GM23338 (cell line): ENCODE measurements at regions not wholly inside any gene's neighbourhood (a gene's known extent, or its start where the extent isn't known, plus 50 kb on each side); places are given as distances from the start of the nearest gene placed in this dataset.

Source experiments
- ATAC-seq: fragments of 200-7000 bp; cut with Tn5 transposase; 3 replicates; pipeline ENCODE4 v1.9.1; 2020
- DNase-seq: peaks from one replicate; pipeline ENCODE4 v3.0.0-alpha.2; 2015; ENCODE audit warnings: low spot score
- H2AFZ ChIP-seq: fragments of 200-600 bp; sonication (generic); 2 replicates; pipeline ENCODE4 v1.8.0; 2016; ENCODE audit warnings: antibody characterized with exemption, mild to moderate bottlenecking, moderate library complexity
- H3F3A ChIP-seq: fragments of 200-600 bp; sonication (generic); replicated peaks from 2 replicates; pipeline ENCODE4 v1.8.0; 2017; ENCODE audit warnings: antibody characterized with exemption, mixed run types, low read depth
- H3K27ac ChIP-seq: fragments of 200-600 bp; sonication (generic); 2 replicates; pipeline ENCODE4 v1.6.1; 2016; ENCODE audit warnings: low read depth
- H3K27me3 ChIP-seq: fragments of 200-600 bp; sonication (generic); 2 replicates; pipeline ENCODE4 v1.8.0; 2016; ENCODE audit warnings: mild to moderate bottlenecking, mixed run types, moderate library complexity; ENCODE audit not compliant: insufficient read depth
- H3K36me3 ChIP-seq: fragments of 200-600 bp; sonication (generic); 2 replicates; pipeline ENCODE4 v1.8.0; 2016; ENCODE audit warnings: mild to moderate bottlenecking; ENCODE audit not compliant: insufficient read depth
- H3K4me1 ChIP-seq: fragments of 200-600 bp; sonication (generic); 2 replicates; pipeline ENCODE4 v1.8.0; 2016; ENCODE audit warnings: mild to moderate bottlenecking, moderate library complexity; ENCODE audit not compliant: insufficient read depth
- H3K4me2 ChIP-seq: fragments of 200-600 bp; sonication (generic); 2 replicates; pipeline ENCODE4 v1.7.1; 2017; ENCODE audit warnings: mixed run types
- H3K4me3 ChIP-seq: fragments of 200-600 bp; sonication (generic); 2 replicates; pipeline ENCODE4 v1.6.1; 2016; ENCODE audit warnings: mixed run types
- H3K79me2 ChIP-seq: fragments of 200-600 bp; sonication (generic); replicated peaks from 2 replicates; pipeline ENCODE4 v1.8.0; 2017; ENCODE audit warnings: mild to moderate bottlenecking; ENCODE audit not compliant: insufficient read depth
- H3K9me2 ChIP-seq: fragments of 200-600 bp; sonication (generic); 2 replicates; pipeline ENCODE4 v1.8.0; 2017; ENCODE audit not compliant: insufficient read depth
- H4K20me1 ChIP-seq: fragments of 200-600 bp; sonication (generic); replicated peaks from 2 replicates; pipeline ENCODE4 v1.8.0; 2017; ENCODE audit warnings: mild to moderate bottlenecking; ENCODE audit not compliant: insufficient read depth
- H3K27ac Mint-ChIP-seq: 2 replicates; pipeline ENCODE4 v1.8.0; 2020; ENCODE audit warnings: inconsistent platforms, mild to moderate bottlenecking, moderate library complexity, mixed read lengths
- H3K27me3 Mint-ChIP-seq: 3 replicates; pipeline ENCODE4 v1.8.0; 2022; ENCODE audit warnings: low read depth, mild to moderate bottlenecking, moderate library complexity, mixed read lengths, inconsistent platforms; ENCODE audit not compliant: insufficient read depth, poor library complexity
- H3K36me3 Mint-ChIP-seq: 3 replicates; pipeline ENCODE4 v1.8.0; 2021; ENCODE audit warnings: low read depth, mild to moderate bottlenecking, inconsistent platforms, moderate library complexity, mixed read lengths
- H3K4me1 Mint-ChIP-seq: 3 replicates; pipeline ENCODE4 v1.8.0; 2020; ENCODE audit warnings: mild to moderate bottlenecking, inconsistent platforms, mixed read lengths
- H3K4me3 Mint-ChIP-seq: 3 replicates; pipeline ENCODE4 v1.8.0; 2021; ENCODE audit warnings: moderate library complexity, mild to moderate bottlenecking, inconsistent platforms, mixed read lengths
- H3K9me3 Mint-ChIP-seq: 3 replicates; pipeline ENCODE4 v1.8.0; 2020; ENCODE audit warnings: moderate library complexity, mild to moderate bottlenecking, inconsistent platforms, mixed read lengths
- CREB1 ChIP-seq: fragments of 250-450 bp; sonication (Bioruptor Pico); IDR thresholded peaks from 2 replicates; pipeline ENCODE4 v1.5.0; 2020; ENCODE audit warnings: low read depth, mild to moderate bottlenecking, moderate library complexity
- CTCF ChIP-seq, 2 experiments: fragments of 200-600 bp in 1 of 2; sonication (generic) in 1 of 2; conservative IDR thresholded peaks; 2 replicates each; pipeline versions ENCODE4 v1.5.1 to v1.6.1; 2016 to 2017; ENCODE audit warnings: antibody characterized with exemption in 2 of 2, low read depth in 2 of 2, mild to moderate bottlenecking in 2 of 2, moderate library complexity in 1 of 2
- ETS1 ChIP-seq: IDR thresholded peaks from 2 replicates; pipeline ENCODE4 v1.6.1; 2016; ENCODE audit warnings: antibody characterized with exemption
- EZH2phosphoT487 ChIP-seq: fragments of 200-600 bp; sonication (generic); IDR thresholded peaks from one replicate; pipeline ENCODE4 v1.8.1; 2018; ENCODE audit warnings: antibody characterized with exemption; ENCODE audit not compliant: unreplicated experiment
- JUNB ChIP-seq: IDR thresholded peaks from one replicate; pipeline ENCODE4 v1.6.1; 2016; ENCODE audit warnings: antibody characterized with exemption; ENCODE audit not compliant: unreplicated experiment
- NANOG ChIP-seq: IDR thresholded peaks from 2 replicates; pipeline ENCODE4 v1.6.1; 2016; ENCODE audit warnings: antibody characterized with exemption, borderline replicate concordance
- REST ChIP-seq: IDR thresholded peaks from one replicate; pipeline ENCODE4 v1.6.1; 2018; ENCODE audit warnings: antibody characterized with exemption; ENCODE audit not compliant: unreplicated experiment
- STAT1 ChIP-seq: IDR thresholded peaks from one replicate; pipeline ENCODE4 v1.6.1; 2016; ENCODE audit warnings: antibody characterized with exemption; ENCODE audit not compliant: unreplicated experiment
- ZNF462 ChIP-seq: fragments of 250-450 bp; sonication (Bioruptor Pico); IDR thresholded peaks from 2 replicates; pipeline ENCODE4 v1.5.0; 2020; ENCODE audit warnings: mild to moderate bottlenecking, moderate library complexity

- no peak for TF ChIP-seq EZH2phosphoT487
- no peak for TF ChIP-seq CREB1 (CRISPR knock-in tag)
- TF ChIP-seq CTCF (conservative IDR thresholded peaks at IDR 0.05; ENCODE audit: low read depth in 2 of 2): no peak
- no peak for TF ChIP-seq JUNB
- TF ChIP-seq ETS1: no peak
Observed at GRCh38 chr22:27455526-27455925, 346.0 kb downstream of the MN1 start (continued).

- no peaks in the 10 kb centered on the region for H3K27me3 ChIP-seq
- H3K4me2 ChIP-seq: no peak overlapping the region
- TF ChIP-seq CTCF (conservative IDR thresholded peaks at IDR 0.05; ENCODE audit: low read depth in 2 of 2): no peak
- no peak for TF ChIP-seq STAT1
- TF ChIP-seq REST: no peak
- no peak for TF ChIP-seq ZNF462
- TF ChIP-seq NANOG: no peak
Observed at GRCh38 chr22:27456696-27457503, 344.7 kb downstream of the MN1 start.

More at GRCh38 chr22:27456696-27457503, 344.7 kb downstream of the MN1 start:
- H3K4me1 Mint-ChIP-seq: peaks cover 40% of the 10 kb centered on the region
- peaks cover 13% of the 10 kb centered on the region for H3K27me3 Mint-ChIP-seq
- H3K79me2 ChIP-seq: no peaks in the 10 kb centered on the region
- no peaks in the 10 kb centered on the region for H3F3A ChIP-seq
- H3K9me3 Mint-ChIP-seq: no peaks in the 10 kb centered on the region
- H3K36me3 ChIP-seq: no peaks in the 10 kb centered on the region
- H3K4me3 ChIP-seq: no peak overlapping the region
- H3K4me1 ChIP-seq: peaks cover 7% of the 10 kb centered on the region
- H3K9me2 ChIP-seq: peaks cover 7% of the 10 kb centered on the region
- no peak overlapping the region for H2AFZ ChIP-seq
- no peak overlapping the region; the same call in 1 of the 2 replicates for H3K27ac Mint-ChIP-seq
- ATAC-seq (no peak), DNase-seq (no peak)
- no peaks in the 10 kb centered on the region for H4K20me1 ChIP-seq
- no peaks in the 10 kb centered on the region for H3K36me3 Mint-ChIP-seq
- H3K4me3 Mint-ChIP-seq: no peak overlapping the region
- H3K27ac ChIP-seq: no peak overlapping the region
